HG02798 (cell line): ENCODE measurements at regions not wholly inside any gene's neighbourhood (a gene's known extent, or its start where the extent isn't known, plus 50 kb on each side); places are given as distances from the start of the nearest gene placed in this dataset.
"Not testable (repeated sequence)": the region's sequence is repeated elsewhere in the genome, so short reads cannot be mapped to it uniquely, and the experiment has no call there.

Experiments
- ATAC-seq: cut with Tn5 transposase; IDR thresholded peaks from one replicate; pipeline ENCODE4 v1.9.1; 2021; ENCODE audit warnings: mild to moderate bottlenecking; ENCODE audit not compliant: unreplicated experiment, poor library complexity

- ATAC-seq: no peak
Measured at GRCh38 chr3:34399401-34399800, 601.0 kb downstream of the PDCD6IP start.

GRCh38 chr3:34405159-34405558 lies 606.7 kb downstream of the PDCD6IP start:
- ATAC-seq: no peak

GRCh38 chr3:34407281-34407680 lies 608.9 kb downstream of the PDCD6IP start:
- ATAC-seq: no peak

GRCh38 chr3:34408088-34408487 lies 609.7 kb downstream of the PDCD6IP start:
- ATAC-seq: peak; percentile 73

DNA sequence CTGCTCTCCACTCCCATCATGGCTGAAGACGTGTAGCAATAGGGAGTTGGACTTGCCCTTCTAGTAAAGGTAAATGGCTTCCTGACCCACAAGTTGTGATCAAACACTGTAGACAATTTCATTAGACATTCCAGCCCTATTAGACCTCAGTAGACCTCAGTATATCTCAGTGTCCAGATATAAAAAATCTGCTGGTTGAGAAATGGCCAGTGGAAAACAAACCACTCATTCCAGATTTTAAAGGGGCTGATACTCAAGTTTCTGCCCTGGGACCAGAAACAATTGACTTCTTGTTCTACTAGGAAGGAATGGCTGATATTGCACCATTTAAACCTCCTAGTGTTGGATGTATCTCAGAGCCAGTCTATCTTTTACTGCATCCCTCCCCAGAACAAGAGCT lies 613.2 kb downstream of the PDCD6IP start:
- ATAC-seq: no peak

DNA sequence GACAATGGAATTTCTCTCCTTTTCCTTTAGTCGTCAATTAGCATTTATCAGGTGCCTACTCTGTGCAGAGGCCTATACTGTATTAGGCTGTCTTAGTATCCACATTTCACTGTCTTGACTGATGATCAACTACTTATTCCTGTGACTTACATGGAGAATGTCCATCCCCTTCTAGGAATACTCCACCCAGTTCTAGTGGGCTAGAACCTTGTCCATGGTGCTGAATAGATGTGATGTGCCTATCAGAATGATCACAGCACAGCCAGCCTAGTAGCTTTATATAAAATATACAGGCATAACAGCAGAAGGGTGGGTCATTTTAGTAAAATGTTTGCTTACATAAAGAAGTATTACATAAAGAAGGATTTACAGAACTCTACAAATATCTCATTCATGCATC lies 621.4 kb downstream of the PDCD6IP start:
- ATAC-seq: no peak

- no peak for ATAC-seq
Measured at GRCh38 chr3:34421762-34422161, 623.3 kb downstream of the PDCD6IP start.

- ATAC-seq: no peak
Measured at GRCh38 chr3:34439796-34440195, 641.4 kb downstream of the PDCD6IP start.

DNA sequence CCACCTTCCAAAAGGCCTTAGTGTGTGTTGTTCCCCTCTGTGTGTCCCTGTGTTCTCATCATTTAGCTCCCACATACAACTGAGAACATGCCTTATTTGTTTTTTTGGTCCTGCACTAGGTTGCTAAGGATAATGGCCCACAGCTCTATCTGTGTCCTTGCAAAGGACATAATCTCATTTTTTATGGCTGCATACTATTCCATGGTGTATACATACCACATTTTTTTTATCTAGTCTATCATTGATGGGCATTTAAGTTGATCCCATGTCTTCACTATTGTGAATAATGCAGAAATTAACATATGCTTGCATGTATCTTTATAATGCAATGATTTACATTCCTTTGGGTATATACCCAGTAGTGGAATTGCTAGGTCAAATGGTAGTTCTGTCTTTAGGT lies 645.7 kb downstream of the PDCD6IP start:
- no peak for ATAC-seq

GRCh38 chr3:34449305-34449704 lies 650.9 kb downstream of the PDCD6IP start:
- no peak for ATAC-seq

DNA sequence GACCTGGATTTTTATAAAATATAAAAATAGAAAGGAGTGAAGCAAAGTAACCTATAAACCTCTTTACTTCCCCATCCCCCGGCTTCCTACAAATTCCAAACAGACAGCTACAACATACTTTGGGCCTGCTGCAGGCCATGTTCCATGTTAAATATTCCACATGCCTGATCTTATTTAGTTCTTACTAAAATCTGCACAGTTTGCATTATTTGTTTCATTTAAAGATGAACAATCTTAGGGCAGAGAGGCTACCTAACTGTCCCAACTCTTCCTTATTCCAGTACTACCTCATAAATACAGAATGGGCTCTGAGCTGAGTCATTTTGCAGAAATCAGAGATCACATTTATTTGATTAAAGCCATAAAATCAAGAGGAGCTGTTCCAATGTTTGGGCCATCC lies 665.0 kb downstream of the PDCD6IP start:
- no peak for ATAC-seq

DNA sequence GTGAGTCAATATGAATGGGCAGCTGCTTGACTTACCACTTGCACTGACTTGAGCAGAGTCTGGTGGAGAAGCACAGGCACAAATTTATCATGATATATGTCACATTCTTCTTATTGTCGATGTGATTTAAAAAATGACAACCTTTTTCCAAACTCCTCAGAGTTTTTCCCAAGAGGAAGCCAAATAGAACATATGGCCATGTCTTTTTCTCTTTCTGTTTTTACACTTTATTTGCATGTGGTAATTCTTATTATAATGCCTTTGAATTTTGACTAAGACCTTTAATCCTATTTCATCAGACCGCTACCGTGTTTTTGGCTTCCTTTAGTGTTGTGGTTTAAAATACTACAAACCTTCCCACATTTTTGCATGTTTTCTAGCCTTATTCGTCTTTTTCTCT lies 666.2 kb downstream of the PDCD6IP start:
- ATAC-seq: no peak

DNA sequence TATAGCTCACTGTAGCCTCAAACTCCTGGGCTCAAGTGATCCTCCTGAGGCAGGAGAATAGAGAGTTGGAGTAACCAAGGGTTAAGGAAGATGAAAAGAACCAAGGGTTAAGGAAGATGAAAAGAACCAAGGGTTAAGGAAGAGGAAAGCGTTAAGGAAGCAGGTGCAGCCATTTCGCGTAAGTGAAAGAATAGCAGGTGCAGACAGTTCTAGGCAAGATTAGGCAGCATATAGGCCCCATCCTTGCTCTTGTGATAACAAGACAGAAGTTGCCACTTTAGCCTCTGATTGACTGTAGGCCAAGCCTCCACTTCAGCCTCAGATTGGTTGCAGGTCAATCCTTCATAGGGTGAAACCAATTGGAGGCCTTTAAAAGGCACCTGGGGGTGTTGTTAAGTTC lies 677.4 kb downstream of the PDCD6IP start:
- no peak for ATAC-seq

- ATAC-seq: no peak
Measured at GRCh38 chr3:34483311-34483887, 685.0 kb downstream of the PDCD6IP start.

DNA sequence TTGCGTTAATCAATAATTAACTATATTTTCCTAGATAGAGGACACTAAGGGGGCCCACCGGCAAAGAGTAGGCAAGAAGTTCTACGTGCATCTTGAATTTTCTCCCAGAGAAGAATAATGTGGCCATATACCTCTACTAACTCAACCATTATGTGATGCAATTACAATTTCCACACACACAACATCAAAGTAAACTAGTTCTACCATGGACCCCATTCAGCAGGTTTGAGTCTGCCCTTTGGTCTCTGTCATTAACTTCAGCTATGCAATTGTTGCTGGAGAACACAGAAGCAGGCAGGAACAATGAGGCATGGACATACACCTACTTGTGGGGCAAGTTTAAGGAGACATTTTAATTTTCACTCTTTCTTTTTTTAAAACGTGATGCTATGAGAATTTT lies 705.9 kb downstream of the PDCD6IP start:
- no peak for ATAC-seq

- no peak for ATAC-seq
Measured at GRCh38 chr3:34504775-34505174, 706.3 kb downstream of the PDCD6IP start.

DNA sequence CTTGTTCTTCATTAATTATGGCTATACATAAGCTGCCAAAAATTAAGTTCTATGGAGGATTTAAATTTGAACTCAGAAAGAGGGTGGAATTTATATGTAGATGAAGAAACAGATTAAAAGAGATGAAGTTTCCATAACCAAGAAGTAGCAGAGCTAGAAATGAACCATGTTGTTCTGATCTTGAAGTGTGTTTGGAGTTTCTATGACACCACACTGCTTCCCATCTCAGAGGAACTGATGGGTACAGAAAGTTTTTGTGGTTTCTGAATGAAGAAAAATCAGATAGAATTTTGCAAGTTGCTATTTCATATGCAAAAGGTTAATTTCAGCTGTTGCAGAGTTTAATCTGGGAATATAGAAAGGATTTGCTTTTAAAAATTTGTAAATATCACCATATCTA lies 710.3 kb downstream of the PDCD6IP start:
- no peak for ATAC-seq

DNA sequence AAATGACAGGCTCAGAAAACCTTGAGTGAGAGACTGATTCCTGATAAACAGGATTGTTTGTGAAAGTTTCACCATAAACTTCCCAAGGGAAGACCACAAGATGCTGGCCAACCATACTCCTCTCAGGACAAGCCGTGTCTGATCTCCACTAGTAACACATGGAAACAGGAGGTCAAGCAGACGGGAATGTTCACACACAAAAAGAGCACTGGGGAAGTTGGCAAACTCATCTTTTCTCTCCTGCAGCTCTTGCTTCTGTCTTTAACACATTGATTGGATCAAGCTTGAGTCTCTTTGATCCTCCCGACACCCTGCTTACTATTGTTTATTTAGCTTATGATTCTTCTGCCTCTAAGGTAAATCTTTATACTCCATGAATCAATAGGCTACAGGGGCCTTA lies 713.5 kb downstream of the PDCD6IP start:
- no peak for ATAC-seq

DNA sequence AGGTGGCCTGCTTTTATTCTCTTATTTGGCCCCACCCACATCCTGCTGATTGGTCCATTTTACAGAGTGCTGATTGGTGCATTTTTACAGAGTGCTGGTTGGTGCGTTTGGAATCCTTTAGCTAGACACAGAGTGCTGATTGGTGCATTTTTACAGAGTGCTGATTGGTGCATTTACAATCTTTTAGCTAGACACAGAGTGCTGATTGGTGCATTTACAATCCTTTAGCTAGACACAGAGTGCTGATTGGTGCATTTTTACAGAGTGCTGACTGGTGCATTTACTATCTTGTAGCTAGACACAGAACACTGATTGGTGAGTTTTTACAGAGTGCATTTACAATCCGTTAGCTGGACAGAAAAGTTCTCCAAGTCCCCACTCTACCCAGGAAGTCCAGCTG lies 720.6 kb downstream of the PDCD6IP start:
- not testable (repeated sequence) for ATAC-seq

DNA sequence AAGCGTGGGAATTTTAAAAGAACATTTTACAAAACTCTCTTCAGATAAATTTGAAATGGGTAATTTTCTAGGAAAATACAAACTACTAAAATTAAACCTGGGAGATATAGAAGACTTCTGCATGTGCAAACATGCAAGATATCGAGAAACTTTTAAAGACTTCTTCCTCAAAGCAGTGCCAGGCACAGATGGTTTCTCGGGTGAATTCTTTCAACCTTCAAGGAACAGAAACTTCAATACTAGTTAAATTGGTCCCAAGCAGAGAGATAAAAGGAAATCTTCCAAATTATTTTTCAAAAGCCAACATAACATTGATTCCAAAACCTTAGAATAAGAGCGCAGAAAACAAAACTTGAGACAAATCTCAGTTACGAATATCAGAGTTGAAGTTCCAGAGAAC lies 732.7 kb downstream of the PDCD6IP start:
- no peak for ATAC-seq

- ATAC-seq: no peak
Measured at GRCh38 chr3:34533451-34533850, 735.0 kb downstream of the PDCD6IP start.

GRCh38 chr3:34534013-34534412 lies 735.6 kb downstream of the PDCD6IP start:
- ATAC-seq: no peak

DNA sequence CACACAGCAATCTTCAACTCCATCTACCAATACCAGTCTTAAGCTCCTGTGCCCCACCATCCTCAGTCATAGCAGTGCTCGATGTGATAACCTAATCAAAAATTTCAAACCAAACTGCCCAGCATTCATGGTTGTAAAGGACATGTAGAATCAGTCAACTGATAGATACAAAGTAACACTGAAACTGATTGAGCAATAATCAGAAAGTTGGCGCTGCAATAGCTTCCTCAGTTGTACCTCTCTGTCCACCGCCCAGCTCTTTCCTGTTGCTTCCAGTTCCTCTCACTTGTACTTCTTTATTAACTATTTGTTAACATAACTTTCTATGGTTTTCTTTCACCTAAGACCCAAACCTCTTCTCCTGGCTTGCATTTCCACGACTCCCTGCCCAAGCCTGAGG lies 745.7 kb downstream of the PDCD6IP start:
- ATAC-seq: no peak
